Colonic mucosa (tissue), 4 donors: ENCODE measurements at regions not wholly inside any gene's neighbourhood (a gene's known extent, or its start where the extent isn't known, plus 50 kb on each side); places are given as distances from the start of the nearest gene placed in this dataset.

Experiments
- DNase-seq: peaks from one replicate; pipeline ENCODE4 v3.0.0-alpha.2; 2020
- H3K27ac ChIP-seq: fragments of 200-600 bp; one replicate; pipeline ENCODE4 v1.8.0; 2021
- H3K27me3 ChIP-seq: fragments of 200-600 bp; one replicate; pipeline ENCODE4 v1.8.0; 2021
- H3K36me3 ChIP-seq: fragments of 200-600 bp; one replicate; pipeline ENCODE4 v1.8.0; 2021
- H3K4me1 ChIP-seq: fragments of 200-600 bp; one replicate; pipeline ENCODE4 v1.8.0; 2021; ENCODE audit warnings: mild to moderate bottlenecking
- H3K4me3 ChIP-seq: fragments of 200-600 bp; one replicate; pipeline ENCODE4 v1.8.0; 2021
- H3K9ac ChIP-seq, 2 donors: one replicate each; pipeline ENCODE4 v1.7.0; 2013; ENCODE audit warnings: control low read depth in 2 of 2, low read depth in 2 of 2, low read length in 2 of 2
- H3K9me3 ChIP-seq: fragments of 200-600 bp; one replicate; pipeline ENCODE4 v1.8.0; 2021
- CTCF ChIP-seq: fragments of 200-600 bp; IDR thresholded peaks from one replicate; pipeline ENCODE4 v1.8.0; 2022; ENCODE audit warnings: antibody characterized with exemption, mild to moderate bottlenecking
- intact Hi-C: fragments of 100-400 bp; cut with DNase I; formaldehyde crosslinking; loops from one replicate; pipeline ENCODE4 v1.14.1; 2022
- donor health status: healthy.
- donor health status: DM: no; HTN: no; CAD: no.
- donor health status: DM: no; HTN: no; CAD: no.

GRCh38 chr13:111402441-111402840, 82.0 kb downstream of the TEX29 start:
- Histone ChIP-seq H3K36me3 (no peaks in the 10 kb centered on the region), H3K27me3 (no peaks in the 10 kb centered on the region), H3K9ac (no peak overlapping the region), H3K4me3 (no peak overlapping the region), H3K4me1 (no peaks in the 10 kb centered on the region), H3K9me3 (no peaks in the 10 kb centered on the region), H3K27ac (no peak overlapping the region)
- no peak for DNase-seq
- intact Hi-C loops = no loop called here
- TF ChIP-seq CTCF = no peak

GRCh38 chr13:111403266-111403665, 82.8 kb downstream of the TEX29 start:
- Histone ChIP-seq H3K4me1 (no peaks in the 10 kb centered on the region), H3K9ac (no peak overlapping the region), H3K4me3 (no peak overlapping the region), H3K9me3 (no peaks in the 10 kb centered on the region), H3K27ac (no peak overlapping the region), H3K36me3 (no peaks in the 10 kb centered on the region), H3K27me3 (no peaks in the 10 kb centered on the region)
- DNase-seq = no peak
- intact Hi-C loops = no loop called here
- no peak for TF ChIP-seq CTCF

DNA sequence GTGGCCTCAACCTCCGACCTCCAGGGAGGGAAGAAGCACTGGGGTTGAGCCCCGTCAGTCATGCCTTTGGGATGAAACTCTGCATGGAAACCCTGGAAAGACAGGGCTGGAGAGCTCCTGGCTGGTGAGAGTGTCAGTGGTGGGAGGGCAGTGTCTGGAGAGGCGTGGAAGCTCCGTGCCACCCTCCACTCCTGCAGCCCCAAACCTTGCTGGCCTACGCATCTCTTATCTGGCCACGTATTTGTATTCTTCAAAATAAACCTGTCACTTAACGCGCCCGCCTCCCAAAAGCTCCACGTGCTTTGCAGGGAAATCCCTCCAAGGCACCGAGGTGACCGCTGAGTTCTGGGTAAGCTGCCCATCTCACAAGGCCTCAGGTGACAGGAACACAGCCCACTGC, 84.3 kb downstream of the TEX29 start:
- Histone ChIP-seq H3K27me3 (peaks cover 2% of the 10 kb centered on the region), H3K4me1 (no peaks in the 10 kb centered on the region), H3K9me3 (no peaks in the 10 kb centered on the region), H3K9ac (no peak overlapping the region), H3K36me3 (no peaks in the 10 kb centered on the region), H3K4me3 (no peak overlapping the region), H3K27ac (no peak overlapping the region)
- intact Hi-C loops = no loop called here
- TF ChIP-seq CTCF = no peak
- no peak for DNase-seq

DNA sequence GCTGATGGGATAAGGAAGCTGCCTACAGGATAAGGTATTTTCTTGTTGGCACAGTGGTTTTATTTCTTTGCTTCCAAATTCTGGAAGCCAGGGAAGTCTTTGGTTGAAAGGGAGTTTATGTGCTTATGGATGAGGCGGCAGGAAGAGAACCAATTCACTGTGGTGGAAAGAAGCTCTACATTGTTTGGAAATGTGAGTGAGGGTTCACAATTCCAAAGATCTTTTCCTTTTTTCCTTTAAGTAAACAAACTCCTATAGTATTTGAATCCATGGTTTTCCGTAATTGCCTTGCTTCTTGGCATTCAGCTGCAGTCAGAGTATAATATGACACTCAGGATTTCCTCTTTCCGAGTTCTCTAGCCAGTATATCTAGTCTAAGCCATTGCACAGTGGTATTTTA, 86.2 kb downstream of the TEX29 start:
- no peak for TF ChIP-seq CTCF
- H3K27me3 ChIP-seq = peaks cover 6% of the 10 kb centered on the region
- H3K36me3 ChIP-seq = no peaks in the 10 kb centered on the region
- intact Hi-C loops = no loop called here
- no peak overlapping the region for H3K9ac ChIP-seq
- H3K27ac ChIP-seq = no peak overlapping the region
- no peak for DNase-seq
- H3K4me3 ChIP-seq = no peak overlapping the region
- no peaks in the 10 kb centered on the region for H3K4me1 ChIP-seq
- no peaks in the 10 kb centered on the region for H3K9me3 ChIP-seq

DNA sequence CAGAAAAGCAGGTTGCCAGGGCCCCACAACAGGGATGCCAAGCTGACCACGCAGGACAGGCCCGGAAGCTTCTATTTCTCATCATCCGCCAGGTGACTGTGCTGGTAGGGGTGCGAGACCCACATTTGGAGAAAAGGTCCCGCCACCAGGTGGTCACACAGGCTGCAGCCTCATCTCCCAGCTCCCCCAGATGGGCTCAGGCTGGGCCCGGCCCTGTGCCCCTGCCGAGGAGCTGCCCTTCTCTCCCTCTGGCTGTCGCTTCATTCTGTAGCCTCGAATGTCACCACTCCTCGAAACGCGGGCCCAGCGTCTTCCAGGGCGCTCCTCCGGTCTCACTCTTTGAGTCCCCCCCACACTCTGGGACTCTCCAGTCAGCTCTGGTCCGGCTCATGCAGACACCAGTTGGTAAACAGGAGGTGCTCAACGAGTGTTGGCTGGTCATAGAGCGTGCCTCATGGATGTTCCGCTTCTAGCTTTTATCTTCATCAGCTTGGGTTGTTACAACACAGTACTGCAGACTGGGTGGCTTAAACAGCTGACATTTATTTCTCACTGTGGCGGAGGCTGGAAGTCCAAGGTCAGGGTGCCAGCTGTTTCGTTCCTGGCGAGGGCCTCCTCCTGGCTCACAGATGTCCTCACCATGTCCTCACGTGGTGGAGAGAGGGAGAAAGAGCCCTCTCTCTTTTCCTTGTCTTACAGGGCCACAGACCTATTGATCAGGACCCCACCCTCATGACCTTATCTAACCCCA, 87.1 kb downstream of the TEX29 start:
- no peaks in the 10 kb centered on the region for H3K9me3 ChIP-seq
- H3K4me3 ChIP-seq = no peak overlapping the region
- intact Hi-C loops = no loop called here
- no peak for TF ChIP-seq CTCF
- peaks cover 6% of the 10 kb centered on the region for H3K27me3 ChIP-seq
- no peaks in the 10 kb centered on the region for H3K36me3 ChIP-seq
- no peak for DNase-seq
- H3K4me1 ChIP-seq = no peaks in the 10 kb centered on the region
- no peak overlapping the region for H3K9ac ChIP-seq
- no peak overlapping the region for H3K27ac ChIP-seq
